NCI-H526 (cell line): ENCODE measurements at regions not wholly inside any gene's neighbourhood (a gene's known extent, or its start where the extent isn't known, plus 50 kb on each side); places are given as distances from the start of the nearest gene placed in this dataset.
A peak's percentile ranks its signal among the peaks of the same experiment; 100 is the strongest.

Source experiments
- DNase-seq, 2 experiments: peaks; one replicate each; lab custom pipeline; 2025; lab: John Stamatoyannopoulos, UW

DNA sequence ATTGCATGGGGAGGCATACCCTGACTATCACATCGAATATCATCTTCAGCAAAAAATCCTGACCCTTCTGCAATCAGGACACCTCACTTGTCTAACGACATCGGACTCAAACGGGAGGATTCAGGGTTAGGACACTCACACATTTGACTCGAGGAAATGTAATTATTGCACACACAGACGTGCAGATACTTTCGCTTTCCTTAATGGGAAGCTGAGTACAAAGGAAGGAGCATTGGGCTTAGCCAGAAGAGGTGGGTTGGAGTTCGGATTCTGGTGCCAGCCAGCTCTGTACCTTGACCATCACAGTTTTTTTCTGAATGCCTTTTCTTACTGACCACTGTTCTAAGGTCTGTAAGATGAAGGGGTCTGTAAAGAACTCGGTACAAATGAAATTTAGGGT is 260.4 kb downstream of the GALC start:
- DNase-seq = no peak

DNA sequence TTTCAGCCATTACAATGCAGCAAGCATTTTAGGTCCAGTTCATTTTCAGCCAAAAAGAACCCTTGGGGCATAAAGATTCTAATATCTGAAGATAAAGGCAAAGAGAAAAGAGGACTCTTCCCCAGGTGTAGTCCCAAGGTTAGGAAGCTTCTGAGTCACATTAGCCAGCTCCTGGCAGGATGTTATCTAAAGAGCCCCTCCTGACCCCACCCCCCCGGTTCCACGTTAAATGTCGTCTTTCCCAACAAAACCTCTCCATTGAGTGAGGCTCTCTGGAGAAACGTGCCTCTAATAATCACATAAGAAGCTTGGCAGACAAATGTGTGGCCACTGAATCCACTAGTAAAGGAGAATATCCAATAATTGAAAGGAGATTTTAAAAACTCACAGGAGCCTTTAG is 267.7 kb downstream of the GALC start:
- DNase-seq = no peak

DNA sequence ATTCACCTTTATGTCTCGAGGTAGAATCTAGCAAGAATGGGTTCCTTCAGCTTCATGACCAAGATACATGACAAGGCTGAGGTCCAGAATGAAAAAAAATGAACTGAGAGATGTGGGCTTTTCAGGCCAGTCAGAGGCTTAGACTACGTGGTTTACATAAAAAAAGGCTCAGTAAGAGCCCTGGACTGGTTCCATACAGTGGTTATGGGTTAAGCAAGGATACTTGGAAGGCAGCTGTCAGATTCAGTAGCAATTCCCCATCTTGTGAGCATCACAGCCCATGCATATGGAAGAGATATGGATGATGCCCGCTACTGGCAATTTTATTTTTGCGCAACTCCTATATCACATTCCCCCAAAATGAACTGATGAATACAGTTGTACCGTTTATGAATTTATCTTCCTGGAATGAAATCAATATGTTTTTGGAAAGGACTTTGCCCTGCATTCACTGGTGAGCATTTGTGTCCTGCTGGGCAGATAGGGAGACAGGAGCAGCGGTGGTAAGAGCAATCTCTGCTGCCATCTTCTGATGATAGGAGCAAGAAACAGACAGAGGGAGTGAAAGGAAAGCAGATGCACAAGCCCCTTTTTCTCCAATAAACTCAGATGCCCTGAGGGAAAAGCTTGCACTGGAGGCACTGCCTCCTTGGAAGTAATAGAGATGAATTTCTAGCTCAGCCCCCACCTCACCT is 280.4 kb downstream of the GALC start:
- DNase-seq = peak in 1 of 2 experiments; percentile 21

DNA sequence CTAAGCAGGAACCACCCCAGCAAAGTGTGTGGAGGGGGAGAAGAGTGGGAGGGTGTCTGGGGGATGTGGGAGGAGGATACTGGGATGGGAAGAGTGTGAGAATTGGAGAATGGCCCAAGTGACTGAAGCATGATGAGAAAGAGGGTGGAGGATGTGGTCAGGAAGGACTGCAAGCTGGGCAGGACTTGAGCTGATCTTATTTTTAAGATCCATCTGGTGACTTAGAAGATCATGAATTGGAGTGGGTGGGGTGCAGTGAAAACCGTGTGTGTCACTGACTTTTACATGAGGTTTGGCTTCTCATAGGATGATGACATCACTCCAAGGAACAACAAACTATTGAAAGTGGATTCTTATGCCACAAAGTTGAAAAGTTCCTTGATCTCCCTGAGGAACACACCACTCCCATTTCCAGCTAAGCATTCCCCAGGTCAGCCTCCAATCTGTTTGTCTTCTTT is 287.5 kb downstream of the GALC start:
- DNase-seq = no peak

DNA sequence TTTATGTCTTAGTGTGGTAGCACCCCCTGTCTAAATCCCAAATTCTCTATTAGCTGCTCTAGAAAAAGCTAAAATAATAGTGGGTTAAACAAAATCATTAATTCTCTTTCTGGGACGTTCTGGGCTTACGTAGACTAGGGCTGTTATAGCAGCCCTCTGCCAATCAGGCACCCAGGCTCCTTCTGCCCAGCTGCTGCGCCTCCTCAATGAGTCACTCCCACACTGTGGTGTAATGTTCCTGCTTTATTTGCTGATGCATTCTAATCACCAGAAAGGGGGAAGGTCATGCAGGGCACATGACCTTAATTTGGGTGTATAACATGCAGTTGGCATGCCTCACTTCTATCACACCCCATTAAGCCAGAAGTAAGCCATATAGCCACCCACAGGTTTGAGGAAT is 294.5 kb downstream of the GALC start:
- DNase-seq = no peak

DNA sequence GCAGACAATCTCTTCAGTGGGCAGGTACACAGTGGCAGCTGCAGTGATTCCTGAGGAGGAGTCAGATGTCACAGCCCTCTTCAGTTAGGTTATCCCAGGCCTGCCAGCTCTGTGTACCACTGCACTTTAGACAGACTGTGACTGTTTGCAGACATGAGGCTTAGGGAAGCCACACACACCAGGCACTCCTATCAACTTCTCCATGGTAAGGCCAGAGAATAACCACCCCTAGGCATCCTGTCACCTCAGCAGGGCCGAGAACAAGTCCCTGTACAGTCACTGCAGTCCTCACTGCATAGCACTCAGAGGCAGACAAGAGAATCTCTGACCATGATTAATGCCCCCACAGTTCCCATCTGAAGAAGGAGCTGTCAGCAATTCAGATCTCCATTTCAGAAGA is 296.5 kb downstream of the GALC start:
- no peak for DNase-seq

DNA sequence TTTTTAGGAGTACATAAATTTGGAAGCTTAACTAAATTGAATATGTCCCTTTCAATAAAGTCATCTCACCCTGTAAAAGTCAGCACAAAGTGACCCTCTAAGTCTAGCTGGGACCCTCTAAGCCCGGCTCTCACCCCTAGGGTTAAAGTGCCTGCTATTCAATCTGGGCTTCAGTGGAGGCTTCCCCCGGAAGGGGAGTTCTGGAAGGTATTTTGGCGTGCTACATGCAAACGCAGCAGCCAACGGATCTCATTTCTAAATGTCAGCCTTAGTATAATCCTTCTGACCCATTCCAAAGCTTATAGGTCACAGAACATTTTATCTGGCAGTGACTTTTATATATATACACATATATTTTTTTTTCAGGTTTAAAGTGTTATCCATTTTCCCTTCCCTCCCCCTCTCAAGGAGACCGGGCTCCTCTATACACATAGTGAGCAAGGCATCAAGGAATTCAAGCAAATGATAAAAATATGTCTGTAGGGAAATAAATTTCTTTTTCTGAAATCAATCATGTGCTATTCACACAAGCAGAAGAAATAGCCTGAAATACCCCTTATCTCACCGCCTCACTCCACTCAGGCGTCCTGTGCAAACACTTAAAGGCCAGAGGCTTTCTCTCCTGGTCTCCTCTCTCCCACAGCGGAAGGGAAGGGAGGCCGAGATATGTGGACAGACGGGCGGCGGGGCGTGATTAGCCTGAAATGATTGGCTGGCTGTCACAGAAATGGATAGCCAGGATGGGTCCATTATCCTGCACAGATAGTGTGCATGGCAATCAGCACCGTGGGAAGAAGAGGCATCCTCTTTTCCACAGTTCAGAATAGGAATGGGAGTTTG is 301.7 kb downstream of the GALC start:
- DNase-seq = no peak

DNA sequence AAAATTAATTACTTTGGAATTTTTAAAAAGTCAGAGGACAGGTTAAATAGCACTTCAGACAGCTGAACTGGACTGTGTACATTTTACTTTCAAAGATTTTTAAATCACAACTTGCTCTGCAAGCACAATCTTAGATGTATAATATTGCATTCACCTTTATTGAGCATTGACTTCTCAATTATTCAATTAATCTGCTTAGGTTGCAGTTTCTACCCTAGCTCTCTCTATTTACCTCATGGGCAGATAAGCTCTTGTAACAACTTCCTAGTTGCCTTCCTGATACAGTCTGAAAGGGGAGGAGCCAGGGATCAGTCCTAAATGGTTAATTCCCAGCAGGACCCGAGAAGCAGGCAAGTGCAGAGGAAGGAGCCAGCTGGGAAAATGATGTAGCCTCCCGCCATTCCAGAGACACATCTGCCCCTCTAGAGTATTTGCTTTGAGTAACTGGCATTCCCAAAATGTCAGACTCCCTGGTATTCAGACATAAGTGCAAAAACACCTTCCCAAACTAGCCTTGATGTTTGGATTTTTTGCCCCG is 302.8 kb downstream of the GALC start:
- DNase-seq = no peak

DNA sequence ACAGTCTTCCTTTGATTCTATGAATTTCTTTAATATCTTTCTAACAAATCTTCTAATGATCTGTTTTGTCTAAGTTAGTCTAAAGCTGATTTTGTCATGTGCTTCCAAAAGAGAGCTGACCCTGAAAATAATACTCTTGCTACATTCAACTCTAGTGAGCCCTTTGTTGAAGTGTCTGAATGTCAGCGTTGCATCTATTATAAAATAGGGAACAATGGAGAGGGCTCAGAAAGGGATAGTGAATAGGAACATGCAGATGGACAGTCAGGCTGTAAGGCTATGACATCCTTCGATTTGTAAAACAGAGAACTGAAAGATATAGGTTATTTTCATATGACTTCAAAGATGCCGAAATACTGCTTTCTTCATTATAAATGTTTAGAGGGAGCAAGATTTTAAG is 304.5 kb downstream of the GALC start:
- DNase-seq = no peak

DNA sequence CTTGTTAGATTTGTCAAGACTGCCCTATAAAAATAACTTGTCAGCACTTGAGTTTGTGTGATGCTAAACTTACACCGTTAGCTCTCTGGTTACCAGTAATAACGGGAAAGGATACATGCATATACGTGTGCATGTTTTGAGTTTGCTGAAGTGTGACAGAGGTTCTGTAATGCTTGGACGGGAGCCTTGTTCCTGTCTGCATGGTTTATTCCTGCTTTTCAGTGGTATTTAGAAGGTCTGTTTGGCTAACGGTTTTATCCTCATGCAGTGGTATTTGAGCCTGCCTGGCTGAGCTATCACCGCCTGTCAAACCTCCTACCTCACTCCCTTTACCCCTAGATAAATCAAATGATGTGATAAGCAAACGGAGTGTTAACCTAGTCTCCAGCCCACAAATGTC is 305.6 kb downstream of the GALC start:
- no peak for DNase-seq

DNA sequence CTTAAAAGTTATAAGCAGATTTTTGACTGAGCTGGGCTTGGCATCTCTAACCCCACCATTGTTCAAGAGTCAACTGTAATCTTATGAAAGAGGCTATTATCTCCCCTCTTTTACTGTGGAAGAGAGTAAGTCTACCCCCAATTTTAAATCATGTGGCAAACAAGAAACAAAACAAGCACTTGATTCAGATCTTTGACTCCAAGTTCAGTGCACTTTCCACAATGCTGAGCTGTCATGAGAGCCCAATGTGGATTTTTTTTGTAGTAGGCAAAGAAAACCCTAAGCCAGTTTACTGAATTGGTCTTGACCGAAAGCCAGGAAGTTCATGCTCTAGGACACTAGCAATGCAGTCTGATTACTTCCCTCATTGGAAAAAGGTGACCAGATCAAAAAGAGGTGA is 306.2 kb downstream of the GALC start:
- no peak for DNase-seq

DNA sequence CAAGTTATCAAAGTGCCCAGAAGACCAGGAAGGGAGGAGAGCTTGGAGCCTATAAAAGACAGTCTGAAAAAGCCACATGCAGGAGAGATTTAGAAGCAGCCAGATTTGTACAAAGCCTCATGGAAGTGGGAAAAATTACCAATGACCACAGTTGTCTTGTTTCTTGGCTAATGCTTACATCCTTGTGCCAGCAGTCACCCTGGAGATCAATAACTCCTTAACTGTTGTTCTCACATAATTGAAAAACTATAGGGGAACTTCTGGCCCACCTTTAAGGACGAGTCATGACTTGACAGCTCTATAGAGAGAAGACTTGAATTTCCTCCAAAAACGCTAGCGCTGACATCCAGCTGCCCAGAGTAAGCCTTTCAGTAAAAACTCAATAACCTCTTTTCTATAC is 313.1 kb downstream of the GALC start:
- DNase-seq = no peak

DNA sequence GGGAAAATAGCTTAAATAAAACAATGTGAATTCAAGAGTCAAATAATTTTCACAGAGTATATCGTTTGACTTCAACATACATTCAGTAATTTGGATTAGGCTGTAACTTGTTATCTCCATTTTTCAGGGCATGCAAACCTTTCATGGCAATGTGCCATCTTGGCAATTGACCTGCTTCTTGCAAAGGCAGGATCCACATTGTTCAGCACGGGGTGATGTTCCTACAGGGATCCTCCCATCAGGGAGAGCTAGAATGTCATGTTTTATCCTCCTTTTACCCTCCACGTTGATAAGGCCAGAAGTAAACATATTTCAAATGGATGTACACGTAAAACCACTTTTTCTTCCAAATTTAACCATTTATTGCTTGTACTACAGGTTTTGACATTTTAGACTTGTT is 314.4 kb downstream of the GALC start:
- DNase-seq = no peak

DNA sequence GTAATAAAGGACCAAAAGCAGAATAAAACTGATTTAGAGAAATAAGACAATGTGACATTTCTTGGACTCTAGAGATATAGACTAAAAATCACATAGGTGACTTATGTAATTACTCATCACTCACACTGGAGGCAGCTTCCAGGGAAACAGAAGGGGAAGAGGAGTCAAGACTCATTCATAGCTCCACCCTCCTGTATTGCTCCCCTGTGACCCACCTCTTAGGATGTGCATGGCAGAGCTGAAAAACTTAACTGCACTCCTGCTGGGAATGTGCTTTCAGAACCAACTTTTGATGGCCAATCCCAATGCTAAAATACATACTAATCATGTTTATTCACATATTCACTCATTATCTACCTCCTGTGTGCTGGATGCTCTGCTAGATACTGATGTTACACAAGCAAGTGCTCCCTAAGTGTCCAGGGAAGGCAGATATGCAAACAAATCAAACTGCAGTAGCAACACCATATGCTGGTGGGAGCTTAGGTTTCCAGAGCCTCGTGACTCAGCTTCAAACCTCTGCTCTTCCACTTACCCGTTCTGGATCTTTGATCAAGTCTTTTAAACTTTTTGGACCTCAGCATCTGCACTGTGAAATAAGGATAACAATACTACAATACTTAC is 316.1 kb downstream of the GALC start:
- no peak for DNase-seq

DNA sequence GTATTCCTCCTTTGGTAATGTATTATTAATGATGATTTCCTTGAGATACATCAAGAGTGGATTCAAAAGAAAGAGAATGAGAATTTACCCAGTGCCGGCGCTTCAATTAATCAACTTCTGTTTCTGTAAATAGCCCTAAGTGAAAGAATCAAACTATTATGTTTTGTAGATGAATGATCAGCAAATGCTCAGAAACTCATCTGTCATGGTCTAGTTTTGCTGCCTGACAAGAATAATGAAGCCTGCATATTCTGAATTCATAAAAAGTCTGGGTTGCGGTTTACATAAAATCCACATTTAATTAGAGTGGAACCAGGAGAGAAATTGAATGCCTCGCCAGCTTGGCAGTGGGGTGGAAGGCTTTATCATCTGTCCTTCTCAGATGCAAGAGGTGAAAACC is 325.3 kb downstream of the GALC start:
- DNase-seq = peak in 1 of 2 experiments; percentile 2

DNA sequence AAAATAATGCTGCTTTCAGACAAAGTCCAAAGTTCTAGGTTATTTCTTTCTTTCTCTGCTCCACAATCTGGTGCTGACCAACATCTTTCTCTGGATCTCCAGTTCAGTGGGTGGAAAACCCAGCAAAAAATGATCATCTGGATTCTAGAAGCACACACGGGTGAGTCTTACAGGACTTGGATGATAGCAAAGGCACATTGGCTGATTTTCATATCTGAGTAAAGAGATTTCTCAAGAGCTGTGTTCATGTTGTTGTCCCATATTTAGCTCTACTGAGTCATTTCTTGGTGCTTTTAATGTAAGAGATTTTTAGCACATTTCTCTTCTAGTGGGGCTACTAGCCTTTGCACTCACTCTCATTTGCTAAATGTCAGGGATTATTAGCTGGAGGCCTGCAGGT is 336.7 kb downstream of the GALC start:
- no peak for DNase-seq

DNA sequence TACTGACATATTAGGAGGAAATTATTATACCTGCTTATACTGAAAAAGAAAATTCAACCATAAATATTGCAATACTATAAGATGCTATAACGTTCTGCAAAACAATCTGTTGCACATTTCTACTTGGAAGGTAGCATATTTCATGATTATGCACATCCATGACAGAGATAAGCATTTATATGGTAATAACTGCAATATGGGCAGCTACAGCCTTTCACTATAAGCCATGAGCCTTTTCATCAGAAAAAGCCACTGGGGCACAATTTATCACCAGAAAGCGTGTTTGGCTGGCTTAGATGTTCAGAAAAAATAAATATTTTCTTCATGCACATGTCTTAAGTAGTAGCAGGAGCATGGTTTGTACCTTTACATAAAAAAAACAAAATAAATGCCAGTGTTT is 340.7 kb downstream of the GALC start:
- DNase-seq = no peak

DNA sequence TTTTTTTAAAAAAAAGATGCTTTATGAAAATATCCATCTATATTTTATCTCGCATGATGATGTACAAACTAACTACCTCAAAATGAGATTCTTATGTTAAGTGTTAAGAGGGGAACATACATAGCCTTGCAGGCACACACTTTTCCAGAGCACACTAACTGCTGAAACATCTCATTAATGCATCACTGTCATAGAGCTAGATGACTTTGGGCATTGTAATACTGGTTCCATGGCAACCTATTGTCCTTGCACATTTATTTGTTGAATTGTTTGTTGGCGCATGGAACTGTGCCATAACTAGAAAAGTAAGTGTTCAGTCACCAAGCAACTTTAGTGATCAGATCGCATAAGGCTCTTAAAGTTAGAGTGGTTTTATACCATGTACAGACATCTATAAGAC is 348.3 kb downstream of the GALC start:
- DNase-seq = no peak

DNA sequence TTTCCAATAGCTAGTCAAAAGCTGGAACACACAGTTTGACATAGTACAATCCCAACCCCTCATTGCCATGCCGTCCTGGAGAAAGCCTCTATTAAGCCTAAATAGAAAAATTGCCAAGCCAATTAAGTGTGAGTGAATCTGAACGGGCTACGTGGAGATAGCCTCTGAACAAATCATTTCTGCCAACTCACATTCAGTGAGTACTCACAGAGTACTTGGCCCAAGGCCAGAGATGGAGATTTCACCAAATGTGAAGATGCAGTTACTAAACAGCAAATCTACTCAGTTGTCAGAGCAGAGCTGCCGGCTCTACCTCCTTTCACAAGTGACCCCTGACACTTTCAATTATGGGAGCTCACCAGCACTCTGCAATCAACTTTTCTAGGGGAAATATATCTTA is 350.0 kb downstream of the GALC start:
- no peak for DNase-seq

DNA sequence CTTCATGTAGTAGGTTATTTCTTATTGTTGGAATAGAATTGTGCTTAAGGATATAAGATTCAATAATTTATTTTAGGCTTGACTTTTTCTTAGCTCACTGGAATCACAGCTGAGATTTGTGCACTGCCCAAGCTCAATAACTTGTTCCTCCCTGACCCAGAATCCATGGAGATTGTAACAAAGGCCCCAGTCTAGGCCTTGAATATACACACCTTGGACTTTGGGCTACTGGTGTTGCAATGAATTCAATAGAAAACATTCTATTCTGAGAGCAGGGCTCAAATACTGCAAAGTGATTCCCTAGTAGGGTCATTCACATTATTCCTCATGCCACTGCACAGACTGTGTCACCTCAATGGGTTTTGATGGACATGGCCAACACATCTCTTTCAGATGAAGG is 352.4 kb downstream of the GALC start:
- no peak for DNase-seq

DNA sequence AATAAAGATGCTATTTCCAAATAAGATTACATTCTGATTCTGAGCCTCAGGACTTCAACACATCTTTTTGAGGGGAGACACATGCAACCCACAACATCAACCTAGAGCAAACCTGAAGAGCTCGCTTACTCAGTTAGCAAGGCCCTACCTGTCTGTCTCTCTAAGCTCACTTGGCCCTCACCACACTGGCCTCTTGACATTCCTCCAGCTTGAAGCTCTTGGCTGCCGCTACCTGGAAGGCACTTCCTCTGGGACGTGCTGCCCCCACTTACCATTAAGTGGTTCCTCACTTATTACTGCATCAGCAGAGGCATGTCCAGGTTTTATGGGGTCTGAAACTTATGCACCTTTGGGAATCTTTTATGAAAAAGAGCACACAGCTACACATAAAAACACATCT is 354.8 kb downstream of the GALC start:
- no peak for DNase-seq

DNA sequence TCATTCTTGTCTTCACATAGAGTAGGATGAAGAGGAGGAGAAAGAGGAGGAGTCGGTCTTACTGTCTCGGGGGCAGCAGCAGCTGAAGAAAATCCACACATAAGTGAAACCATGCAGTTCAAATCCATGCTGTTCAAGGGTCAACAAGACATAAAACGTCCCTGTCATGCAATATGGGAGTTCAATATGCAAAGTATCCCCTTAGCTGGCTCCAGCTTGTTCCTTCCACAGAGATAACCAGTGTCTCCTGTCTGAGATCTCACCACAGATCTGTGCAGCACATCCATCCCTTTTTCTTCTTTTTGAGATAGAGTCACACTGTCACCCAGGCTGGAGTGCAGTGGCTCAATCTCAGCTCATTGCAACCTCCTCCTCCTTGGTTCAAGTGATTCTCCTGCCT is 357.5 kb downstream of the GALC start:
- DNase-seq = peak; percentile 62 to 72

DNA sequence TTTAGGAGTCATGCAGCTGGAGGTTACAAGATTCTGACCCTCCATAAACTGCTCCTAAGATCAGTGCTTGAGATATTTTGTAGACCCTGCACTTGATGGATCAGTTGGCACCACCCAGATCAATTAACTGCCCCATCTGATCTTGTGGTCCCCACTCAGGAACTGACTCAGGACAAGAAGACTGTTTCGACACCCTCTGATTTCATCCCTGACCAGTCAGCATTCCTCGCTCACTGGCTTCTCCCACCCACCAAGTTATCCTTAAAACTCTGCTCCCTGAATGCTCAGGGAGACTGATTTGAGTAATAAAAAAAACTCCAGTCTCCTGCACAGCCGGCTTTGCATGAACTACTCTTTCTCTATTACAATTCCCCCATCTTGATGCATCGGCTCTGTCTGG is 360.2 kb downstream of the GALC start:
- no peak for DNase-seq
